ENCODE measurements at regions not wholly inside any gene's neighbourhood (a gene's known extent, or its start where the extent isn't known, plus 50 kb on each side); places are given as distances from the start of the nearest gene placed in this dataset.
"Not testable (repeated sequence)": the region's sequence is repeated elsewhere in the genome, so short reads cannot be mapped to it uniquely, and the experiment has no call there.

GRCh38 chr2:192993059-192993458, 798.3 kb upstream of the TMEFF2 start:
- DNase-seq (ENCODE audit: low read depth in 4 of 4, low spot score in 3 of 4): no peak

- DNase-seq (ENCODE audit: low read depth in 4 of 4, low spot score in 3 of 4): no peak
Measured at GRCh38 chr2:192983173-192983572, 788.4 kb upstream of the TMEFF2 start.

GRCh38 chr2:192978395-192978794, 783.7 kb upstream of the TMEFF2 start:
- peak; percentile 3 to 22 (median 5) for DNase-seq (ENCODE audit: low read depth in 4 of 4, low spot score in 3 of 4)

- no peak for DNase-seq (ENCODE audit: low read depth in 4 of 4, low spot score in 3 of 4)
Measured at GRCh38 chr2:192971981-192972380, 777.2 kb upstream of the TMEFF2 start.

- no peak for DNase-seq (ENCODE audit: low read depth in 4 of 4, low spot score in 3 of 4)
Measured at GRCh38 chr2:192969055-192969454, 774.3 kb upstream of the TMEFF2 start.

GRCh38 chr2:192960945-192961344, 766.2 kb upstream of the TMEFF2 start:
- no peak for DNase-seq (ENCODE audit: low read depth in 4 of 4, low spot score in 3 of 4)

- not testable (repeated sequence) for DNase-seq (ENCODE audit: low read depth in 4 of 4, low spot score in 3 of 4)
Measured at GRCh38 chr2:192958615-192959014, 763.9 kb upstream of the TMEFF2 start.

GRCh38 chr2:192957425-192957824, 762.7 kb upstream of the TMEFF2 start:
- no peak for DNase-seq (ENCODE audit: low read depth in 4 of 4, low spot score in 3 of 4)

GRCh38 chr2:192953116-192953515, 758.4 kb upstream of the TMEFF2 start:
- DNase-seq (ENCODE audit: low read depth in 4 of 4, low spot score in 3 of 4): no peak

- DNase-seq (ENCODE audit: low read depth in 4 of 4, low spot score in 3 of 4): no peak
Measured at GRCh38 chr2:192952245-192952644, 757.5 kb upstream of the TMEFF2 start.

- no peak for DNase-seq (ENCODE audit: low read depth in 4 of 4, low spot score in 3 of 4)
Measured at GRCh38 chr2:192948316-192948715, 753.6 kb upstream of the TMEFF2 start.

GRCh38 chr2:192947352-192947751, 752.6 kb upstream of the TMEFF2 start:
- DNase-seq (ENCODE audit: low read depth in 4 of 4, low spot score in 3 of 4): no peak

- no peak for DNase-seq (ENCODE audit: low read depth in 4 of 4, low spot score in 3 of 4)
Measured at GRCh38 chr2:192940767-192941166, 746.0 kb upstream of the TMEFF2 start.

GRCh38 chr2:192932376-192932775, 737.6 kb upstream of the TMEFF2 start:
- no peak for DNase-seq (ENCODE audit: low read depth in 4 of 4, low spot score in 3 of 4)

GRCh38 chr2:192921631-192922030, 726.9 kb upstream of the TMEFF2 start:
- not testable (repeated sequence) for DNase-seq (ENCODE audit: low read depth in 4 of 4, low spot score in 3 of 4)

GRCh38 chr2:192901446-192901845, 706.7 kb upstream of the TMEFF2 start:
- DNase-seq (ENCODE audit: low read depth in 4 of 4, low spot score in 3 of 4): no peak

- no peak for DNase-seq (ENCODE audit: low read depth in 4 of 4, low spot score in 3 of 4)
Measured at GRCh38 chr2:192899466-192899865, 704.7 kb upstream of the TMEFF2 start.

- DNase-seq (ENCODE audit: low read depth in 4 of 4, low spot score in 3 of 4): not testable (repeated sequence)
Measured at GRCh38 chr2:192893976-192894375, 699.2 kb upstream of the TMEFF2 start.

- no peak for DNase-seq (ENCODE audit: low read depth in 4 of 4, low spot score in 3 of 4)
Measured at GRCh38 chr2:192888109-192888508, 693.4 kb upstream of the TMEFF2 start.

- peak; percentile 14 to 30 (median 17) for DNase-seq (ENCODE audit: low read depth in 4 of 4, low spot score in 3 of 4)
Measured at GRCh38 chr2:192887337-192887736, 692.6 kb upstream of the TMEFF2 start.

GRCh38 chr2:192886636-192887035, 691.9 kb upstream of the TMEFF2 start:
- no peak for DNase-seq (ENCODE audit: low read depth in 4 of 4, low spot score in 3 of 4)

- no peak for DNase-seq (ENCODE audit: low read depth in 4 of 4, low spot score in 3 of 4)
Measured at GRCh38 chr2:192885569-192886160, 690.9 kb upstream of the TMEFF2 start.

- no peak for DNase-seq (ENCODE audit: low read depth in 4 of 4, low spot score in 3 of 4)
Measured at GRCh38 chr2:192877159-192877558, 682.4 kb upstream of the TMEFF2 start.
